Uterus (tissue), 2 donors: ENCODE measurements at regions not wholly inside any gene's neighbourhood (a gene's known extent, or its start where the extent isn't known, plus 50 kb on each side); places are given as distances from the start of the nearest gene placed in this dataset.

ENCODE experiments used
- POLR2A ChIP-seq, 2 donors: fragments of 450-650 bp; IDR thresholded peaks; one replicate each; pipeline ENCODE4 v1.6.1; 2016; ENCODE audit warnings: antibody characterized with exemption in 2 of 2, mild to moderate bottlenecking in 1 of 2, moderate library complexity in 1 of 2
- TF ChIP-seq, protein P1 (sequence below), 4 experiments: fragments of 200-600 bp in 2 of 4; fragments of 450-650 bp in 2 of 4; sonication (generic) in 2 of 4; IDR thresholded peaks; one replicate each; pipeline ENCODE4 v1.5.1; 2016 to 2019; ENCODE audit warnings: antibody characterized with exemption in 4 of 4, mild to moderate bottlenecking in 2 of 4, moderate library complexity in 1 of 4

DNA sequence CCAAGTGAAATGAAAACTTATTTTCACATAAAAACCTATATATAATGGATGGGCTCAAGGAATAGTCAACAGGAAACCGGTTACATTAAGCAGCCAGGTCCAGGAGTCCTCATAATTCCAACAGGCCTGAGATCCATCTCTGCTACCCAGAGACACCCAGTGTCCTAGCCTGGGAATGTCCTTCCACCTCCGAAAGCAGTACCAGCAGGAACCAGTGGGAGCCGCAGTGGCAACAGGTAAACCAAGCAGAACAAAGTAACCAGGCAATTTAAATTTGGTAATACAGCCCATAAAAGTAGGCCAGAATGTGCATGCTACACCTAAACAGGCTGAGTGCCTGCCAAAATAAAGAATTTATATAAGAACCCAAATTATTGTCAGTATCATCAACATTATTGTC, 195.6 kb downstream of the ZBBX start:
- TF ChIP-seq, protein P1, sequence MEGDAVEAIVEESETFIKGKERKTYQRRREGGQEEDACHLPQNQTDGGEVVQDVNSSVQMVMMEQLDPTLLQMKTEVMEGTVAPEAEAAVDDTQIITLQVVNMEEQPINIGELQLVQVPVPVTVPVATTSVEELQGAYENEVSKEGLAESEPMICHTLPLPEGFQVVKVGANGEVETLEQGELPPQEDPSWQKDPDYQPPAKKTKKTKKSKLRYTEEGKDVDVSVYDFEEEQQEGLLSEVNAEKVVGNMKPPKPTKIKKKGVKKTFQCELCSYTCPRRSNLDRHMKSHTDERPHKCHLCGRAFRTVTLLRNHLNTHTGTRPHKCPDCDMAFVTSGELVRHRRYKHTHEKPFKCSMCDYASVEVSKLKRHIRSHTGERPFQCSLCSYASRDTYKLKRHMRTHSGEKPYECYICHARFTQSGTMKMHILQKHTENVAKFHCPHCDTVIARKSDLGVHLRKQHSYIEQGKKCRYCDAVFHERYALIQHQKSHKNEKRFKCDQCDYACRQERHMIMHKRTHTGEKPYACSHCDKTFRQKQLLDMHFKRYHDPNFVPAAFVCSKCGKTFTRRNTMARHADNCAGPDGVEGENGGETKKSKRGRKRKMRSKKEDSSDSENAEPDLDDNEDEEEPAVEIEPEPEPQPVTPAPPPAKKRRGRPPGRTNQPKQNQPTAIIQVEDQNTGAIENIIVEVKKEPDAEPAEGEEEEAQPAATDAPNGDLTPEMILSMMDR (IDR thresholded peaks at IDR 0.05): no peak
- no peak for TF ChIP-seq POLR2A (IDR thresholded peaks at IDR 0.05)
